ENCODE measurements at regions not wholly inside any gene's neighbourhood (a gene's known extent, or its start where the extent isn't known, plus 50 kb on each side); places are given as distances from the start of the nearest gene placed in this dataset.

GRCh38 chr1:218847089-218847768 is 326.4 kb upstream of the LYPLAL1 start:
- Histone ChIP-seq H3K4me1 (ENCODE audit: control insufficient read depth, insufficient read depth, low read length) (no peaks in the 10 kb centered on the region), H3K9ac (ENCODE audit: low read length) (no peak overlapping the region), H3K36me3 (ENCODE audit: control insufficient read depth, insufficient read depth, low read length) (no peaks in the 10 kb centered on the region), H3K27ac (ENCODE audit: low read depth, low read length) (no peak overlapping the region), H3K4me3 (ENCODE audit: low read length) (no peak overlapping the region), H3K27me3 (ENCODE audit: control insufficient read depth, insufficient read depth, low read length) (no peaks in the 10 kb centered on the region)

GRCh38 chr1:218848009-218848408 is 325.7 kb upstream of the LYPLAL1 start:
- no peak overlapping the region for H3K4me3 ChIP-seq (ENCODE audit: low read length)
- H3K4me1 ChIP-seq (ENCODE audit: control insufficient read depth, insufficient read depth, low read length) = no peaks in the 10 kb centered on the region
- no peaks in the 10 kb centered on the region for H3K36me3 ChIP-seq (ENCODE audit: control insufficient read depth, insufficient read depth, low read length)
- no peaks in the 10 kb centered on the region for H3K27me3 ChIP-seq (ENCODE audit: control insufficient read depth, insufficient read depth, low read length)
- no peak overlapping the region for H3K27ac ChIP-seq (ENCODE audit: low read depth, low read length)
- no peak overlapping the region for H3K9ac ChIP-seq (ENCODE audit: low read length)

GRCh38 chr1:218850367-218850766 is 323.3 kb upstream of the LYPLAL1 start:
- Histone ChIP-seq H3K27me3 (ENCODE audit: control insufficient read depth, insufficient read depth, low read length) (no peaks in the 10 kb centered on the region), H3K27ac (ENCODE audit: low read depth, low read length) (no peak overlapping the region), H3K9ac (ENCODE audit: low read length) (no peak overlapping the region), H3K36me3 (ENCODE audit: control insufficient read depth, insufficient read depth, low read length) (no peaks in the 10 kb centered on the region), H3K4me1 (ENCODE audit: control insufficient read depth, insufficient read depth, low read length) (no peaks in the 10 kb centered on the region), H3K4me3 (ENCODE audit: low read length) (no peak overlapping the region)

- H3K36me3 ChIP-seq (ENCODE audit: control insufficient read depth, insufficient read depth, low read length) = no peaks in the 10 kb centered on the region
- no peak overlapping the region for H3K9ac ChIP-seq (ENCODE audit: low read length)
- H3K4me3 ChIP-seq (ENCODE audit: low read length) = no peak overlapping the region
- no peaks in the 10 kb centered on the region for H3K4me1 ChIP-seq (ENCODE audit: control insufficient read depth, insufficient read depth, low read length)
- no peak overlapping the region for H3K27ac ChIP-seq (ENCODE audit: low read depth, low read length)
- H3K27me3 ChIP-seq (ENCODE audit: control insufficient read depth, insufficient read depth, low read length) = no peaks in the 10 kb centered on the region
Observed at GRCh38 chr1:218851586-218851985, 322.1 kb upstream of the LYPLAL1 start.

- no peaks in the 10 kb centered on the region for H3K4me1 ChIP-seq (ENCODE audit: control insufficient read depth, insufficient read depth, low read length)
- no peak overlapping the region for H3K4me3 ChIP-seq (ENCODE audit: low read length)
- no peaks in the 10 kb centered on the region for H3K27me3 ChIP-seq (ENCODE audit: control insufficient read depth, insufficient read depth, low read length)
- H3K36me3 ChIP-seq (ENCODE audit: control insufficient read depth, insufficient read depth, low read length) = no peaks in the 10 kb centered on the region
- no peak overlapping the region for H3K9ac ChIP-seq (ENCODE audit: low read length)
- no peak overlapping the region for H3K27ac ChIP-seq (ENCODE audit: low read depth, low read length)
Observed at GRCh38 chr1:218852527-218852926, 321.2 kb upstream of the LYPLAL1 start.

GRCh38 chr1:218863987-218864386 is 309.7 kb upstream of the LYPLAL1 start:
- H3K27ac ChIP-seq (ENCODE audit: low read depth, low read length) = no peak overlapping the region
- no peak overlapping the region for H3K4me3 ChIP-seq (ENCODE audit: low read length)
- H3K27me3 ChIP-seq (ENCODE audit: control insufficient read depth, insufficient read depth, low read length) = no peaks in the 10 kb centered on the region
- H3K36me3 ChIP-seq (ENCODE audit: control insufficient read depth, insufficient read depth, low read length) = no peaks in the 10 kb centered on the region
- no peaks in the 10 kb centered on the region for H3K4me1 ChIP-seq (ENCODE audit: control insufficient read depth, insufficient read depth, low read length)
- H3K9ac ChIP-seq (ENCODE audit: low read length) = no peak overlapping the region

- Histone ChIP-seq H3K4me3 (ENCODE audit: low read length) (no peak overlapping the region), H3K27me3 (ENCODE audit: control insufficient read depth, insufficient read depth, low read length) (no peaks in the 10 kb centered on the region), H3K9ac (ENCODE audit: low read length) (no peak overlapping the region), H3K36me3 (ENCODE audit: control insufficient read depth, insufficient read depth, low read length) (no peaks in the 10 kb centered on the region), H3K27ac (ENCODE audit: low read depth, low read length) (no peak overlapping the region), H3K4me1 (ENCODE audit: control insufficient read depth, insufficient read depth, low read length) (no peaks in the 10 kb centered on the region)
Observed at GRCh38 chr1:218865591-218865990, 308.1 kb upstream of the LYPLAL1 start.

- no peak overlapping the region for H3K9ac ChIP-seq (ENCODE audit: low read length)
- H3K4me1 ChIP-seq (ENCODE audit: control insufficient read depth, insufficient read depth, low read length) = no peaks in the 10 kb centered on the region
- no peak overlapping the region for H3K27ac ChIP-seq (ENCODE audit: low read depth, low read length)
- H3K4me3 ChIP-seq (ENCODE audit: low read length) = no peak overlapping the region
- H3K27me3 ChIP-seq (ENCODE audit: control insufficient read depth, insufficient read depth, low read length) = no peaks in the 10 kb centered on the region
- no peaks in the 10 kb centered on the region for H3K36me3 ChIP-seq (ENCODE audit: control insufficient read depth, insufficient read depth, low read length)
Observed at GRCh38 chr1:218866507-218866906, 307.2 kb upstream of the LYPLAL1 start.

- no peaks in the 10 kb centered on the region for H3K4me1 ChIP-seq (ENCODE audit: control insufficient read depth, insufficient read depth, low read length)
- no peak overlapping the region for H3K9ac ChIP-seq (ENCODE audit: low read length)
- no peak overlapping the region for H3K4me3 ChIP-seq (ENCODE audit: low read length)
- no peaks in the 10 kb centered on the region for H3K27me3 ChIP-seq (ENCODE audit: control insufficient read depth, insufficient read depth, low read length)
- no peak overlapping the region for H3K27ac ChIP-seq (ENCODE audit: low read depth, low read length)
- H3K36me3 ChIP-seq (ENCODE audit: control insufficient read depth, insufficient read depth, low read length) = no peaks in the 10 kb centered on the region
Observed at GRCh38 chr1:218867066-218867465, 306.6 kb upstream of the LYPLAL1 start.

GRCh38 chr1:218867941-218868626 is 305.6 kb upstream of the LYPLAL1 start:
- Histone ChIP-seq H3K27me3 (ENCODE audit: control insufficient read depth, insufficient read depth, low read length) (no peaks in the 10 kb centered on the region), H3K4me3 (ENCODE audit: low read length) (no peak overlapping the region), H3K36me3 (ENCODE audit: control insufficient read depth, insufficient read depth, low read length) (no peaks in the 10 kb centered on the region), H3K9ac (ENCODE audit: low read length) (no peak overlapping the region), H3K4me1 (ENCODE audit: control insufficient read depth, insufficient read depth, low read length) (no peaks in the 10 kb centered on the region), H3K27ac (ENCODE audit: low read depth, low read length) (no peak overlapping the region)

GRCh38 chr1:218869276-218869675 is 304.4 kb upstream of the LYPLAL1 start:
- Histone ChIP-seq H3K4me1 (ENCODE audit: control insufficient read depth, insufficient read depth, low read length) (no peaks in the 10 kb centered on the region), H3K27ac (ENCODE audit: low read depth, low read length) (no peak overlapping the region), H3K36me3 (ENCODE audit: control insufficient read depth, insufficient read depth, low read length) (no peaks in the 10 kb centered on the region), H3K4me3 (ENCODE audit: low read length) (no peak overlapping the region), H3K27me3 (ENCODE audit: control insufficient read depth, insufficient read depth, low read length) (no peaks in the 10 kb centered on the region), H3K9ac (ENCODE audit: low read length) (no peak overlapping the region)

- Histone ChIP-seq H3K36me3 (ENCODE audit: control insufficient read depth, insufficient read depth, low read length) (no peaks in the 10 kb centered on the region), H3K4me3 (ENCODE audit: low read length) (no peak overlapping the region), H3K27ac (ENCODE audit: low read depth, low read length) (no peak overlapping the region), H3K4me1 (ENCODE audit: control insufficient read depth, insufficient read depth, low read length) (no peaks in the 10 kb centered on the region), H3K9ac (ENCODE audit: low read length) (no peak overlapping the region), H3K27me3 (ENCODE audit: control insufficient read depth, insufficient read depth, low read length) (no peaks in the 10 kb centered on the region)
Observed at GRCh38 chr1:218872026-218872425, 301.7 kb upstream of the LYPLAL1 start.

- no peaks in the 10 kb centered on the region for H3K4me1 ChIP-seq (ENCODE audit: control insufficient read depth, insufficient read depth, low read length)
- no peak overlapping the region for H3K4me3 ChIP-seq (ENCODE audit: low read length)
- H3K9ac ChIP-seq (ENCODE audit: low read length) = no peak overlapping the region
- H3K27me3 ChIP-seq (ENCODE audit: control insufficient read depth, insufficient read depth, low read length) = no peaks in the 10 kb centered on the region
- no peaks in the 10 kb centered on the region for H3K36me3 ChIP-seq (ENCODE audit: control insufficient read depth, insufficient read depth, low read length)
- H3K27ac ChIP-seq (ENCODE audit: low read depth, low read length) = no peak overlapping the region
Observed at GRCh38 chr1:218872928-218873327, 300.8 kb upstream of the LYPLAL1 start.

Measured in rectal smooth muscle tissue (tissue), 1 donor.